GM21619 (cell line): ENCODE measurements at regions not wholly inside any gene's neighbourhood (a gene's known extent, or its start where the extent isn't known, plus 50 kb on each side); places are given as distances from the start of the nearest gene placed in this dataset.

ENCODE experiments used
- ATAC-seq: cut with Tn5 transposase; IDR thresholded peaks from one replicate; pipeline ENCODE4 v1.9.1; 2021; ENCODE audit not compliant: unreplicated experiment

DNA sequence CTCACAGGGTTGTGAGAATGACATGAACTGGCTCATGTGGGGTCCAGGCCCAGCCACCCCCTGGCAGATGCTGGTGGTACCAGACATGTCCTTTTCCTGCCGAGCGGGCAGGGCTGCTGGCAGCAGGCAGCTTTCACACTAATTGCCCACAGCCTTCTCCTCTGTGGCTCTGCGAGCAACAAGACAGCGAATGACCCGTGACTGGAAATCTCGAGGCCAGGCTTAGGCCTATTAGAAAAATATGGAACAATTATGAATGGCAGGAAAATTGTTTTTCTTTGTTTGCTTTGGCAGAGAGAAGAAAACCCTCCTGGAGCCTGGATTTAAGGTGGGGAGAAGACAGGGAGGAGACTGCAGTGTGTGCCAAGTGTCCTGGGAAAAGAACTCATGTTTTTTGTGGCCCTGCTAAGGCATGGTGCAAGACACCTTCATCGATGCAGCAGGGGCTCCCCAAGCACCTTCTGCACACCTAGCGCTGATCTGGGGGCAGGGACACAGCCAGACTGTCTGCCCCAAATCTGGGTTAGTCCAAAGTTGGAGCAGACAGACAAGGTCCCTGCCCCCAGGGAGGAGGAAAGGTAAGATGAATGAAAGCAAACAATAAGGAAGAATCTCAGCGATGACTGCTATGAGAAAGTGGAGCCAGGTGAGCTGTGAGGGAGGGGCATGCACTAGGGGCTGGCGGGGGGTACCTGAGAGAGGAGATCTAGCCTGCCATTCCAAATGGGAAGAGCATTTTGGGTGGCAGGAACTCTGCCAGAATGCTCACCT lies 193.8 kb upstream of the TLE3 start:
- ATAC-seq, result no peak

GRCh38 chr15:70290708-70291107 lies 193.0 kb upstream of the TLE3 start:
- ATAC-seq, result no peak

DNA sequence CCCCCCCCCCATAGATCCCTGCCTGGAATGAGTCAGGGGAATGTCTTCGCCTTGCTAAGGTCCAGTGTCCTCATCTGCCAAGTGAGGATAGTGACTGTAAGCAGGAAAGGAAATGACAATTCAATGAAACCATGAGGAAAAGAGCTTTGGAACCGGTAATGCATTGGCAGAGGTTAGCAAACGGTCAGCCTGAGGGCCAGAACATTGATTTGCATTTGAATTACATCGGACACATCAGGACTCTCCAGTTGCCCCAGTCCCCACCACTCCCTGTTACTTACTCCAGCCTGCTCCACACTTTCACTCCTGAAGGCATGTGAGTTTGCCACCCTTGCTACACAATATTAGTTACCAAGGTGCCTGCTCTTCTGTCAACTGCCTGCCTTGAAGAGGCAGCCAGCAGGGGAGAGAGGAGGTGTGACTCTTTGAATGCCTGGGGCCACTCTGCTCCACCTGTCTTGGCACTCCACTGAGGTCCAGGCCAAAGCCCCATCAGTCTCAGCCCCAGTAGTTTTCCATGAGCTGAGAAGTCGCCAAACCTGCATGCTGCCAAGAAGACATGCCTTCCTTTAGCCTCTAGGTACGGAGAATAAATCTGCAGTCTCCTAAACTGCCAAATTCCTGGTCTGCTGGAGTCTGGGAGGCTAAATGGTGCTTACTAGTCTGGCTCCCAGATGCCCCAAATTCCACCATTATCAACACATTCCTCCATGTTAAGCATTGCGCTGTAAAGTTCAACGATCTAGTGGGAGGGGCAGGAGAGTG lies 191.7 kb upstream of the TLE3 start:
- no peak for ATAC-seq

DNA sequence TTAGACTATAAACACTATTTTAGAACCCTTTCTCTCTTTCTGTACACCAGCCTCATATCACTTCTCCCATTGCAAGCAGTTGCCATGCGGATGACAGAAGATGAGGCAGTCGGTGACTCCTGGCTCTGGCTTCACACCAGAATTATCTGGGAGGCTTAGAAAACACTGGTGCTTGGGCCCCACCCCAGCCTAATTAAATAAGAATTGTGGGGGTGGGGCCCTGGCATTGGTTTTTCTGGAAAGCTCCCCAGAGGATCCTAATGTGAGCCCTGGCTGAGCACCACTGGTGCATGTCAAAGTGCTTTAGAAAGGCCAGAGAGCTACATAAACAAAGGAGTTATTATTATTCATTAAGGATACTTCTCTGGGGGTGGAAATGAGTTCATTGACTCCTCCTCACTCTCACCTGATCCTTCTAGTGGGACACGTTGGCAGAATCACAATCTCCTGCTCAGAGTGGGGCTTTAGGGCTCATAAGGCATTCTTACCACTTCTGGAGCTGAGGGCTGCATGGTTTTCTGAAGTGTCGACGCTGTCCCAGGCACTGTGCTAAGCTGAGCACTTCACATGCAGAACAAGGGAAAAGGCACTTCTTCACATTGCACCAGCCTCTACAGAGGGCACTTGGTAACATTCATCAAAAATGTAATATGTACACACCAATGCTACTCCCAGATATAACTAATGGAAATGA lies 188.5 kb upstream of the TLE3 start:
- no peak for ATAC-seq

DNA sequence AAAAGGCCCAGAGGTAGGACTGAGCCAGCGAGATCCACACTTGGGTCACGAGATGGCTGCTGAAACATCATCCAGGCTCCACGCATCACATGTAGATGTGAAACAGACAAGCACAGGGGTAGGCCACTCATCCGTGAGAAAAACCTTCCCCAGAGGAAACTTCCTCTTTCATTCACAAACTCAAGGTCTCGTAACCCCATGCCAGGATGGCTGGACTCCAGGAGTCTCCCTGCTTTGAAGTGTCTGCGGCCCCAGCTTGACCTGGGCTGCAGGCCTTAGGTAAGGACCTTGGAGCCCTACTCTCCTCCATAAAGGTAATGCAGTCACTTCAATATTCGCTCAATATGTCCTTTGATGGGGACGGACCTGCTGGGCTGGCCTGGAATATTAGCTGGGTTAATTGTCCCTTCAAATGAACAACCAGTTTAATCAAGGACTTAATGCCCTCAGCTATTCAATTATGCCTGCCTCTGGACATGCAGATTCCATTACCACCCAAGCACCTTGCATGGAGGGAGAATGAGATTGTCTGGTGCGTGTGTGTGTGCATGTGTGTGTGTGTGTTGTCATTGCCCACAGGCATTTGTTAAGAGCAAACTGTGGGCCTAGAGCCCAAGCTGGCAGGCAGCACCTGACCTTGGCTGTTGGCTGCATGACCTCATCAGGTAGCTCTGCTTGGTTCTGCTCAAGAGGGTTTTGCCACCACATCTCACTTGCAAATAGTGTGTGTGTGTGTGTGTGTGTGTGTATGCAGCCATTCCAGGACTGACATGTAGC lies 186.9 kb upstream of the TLE3 start:
- no peak for ATAC-seq

- ATAC-seq, result no peak
These were observed 185.8 kb upstream of the TLE3 start for GRCh38 chr15:70283511-70283910.

GRCh38 chr15:70281811-70282307 lies 184.1 kb upstream of the TLE3 start:
- ATAC-seq, result peak; percentile 70

DNA sequence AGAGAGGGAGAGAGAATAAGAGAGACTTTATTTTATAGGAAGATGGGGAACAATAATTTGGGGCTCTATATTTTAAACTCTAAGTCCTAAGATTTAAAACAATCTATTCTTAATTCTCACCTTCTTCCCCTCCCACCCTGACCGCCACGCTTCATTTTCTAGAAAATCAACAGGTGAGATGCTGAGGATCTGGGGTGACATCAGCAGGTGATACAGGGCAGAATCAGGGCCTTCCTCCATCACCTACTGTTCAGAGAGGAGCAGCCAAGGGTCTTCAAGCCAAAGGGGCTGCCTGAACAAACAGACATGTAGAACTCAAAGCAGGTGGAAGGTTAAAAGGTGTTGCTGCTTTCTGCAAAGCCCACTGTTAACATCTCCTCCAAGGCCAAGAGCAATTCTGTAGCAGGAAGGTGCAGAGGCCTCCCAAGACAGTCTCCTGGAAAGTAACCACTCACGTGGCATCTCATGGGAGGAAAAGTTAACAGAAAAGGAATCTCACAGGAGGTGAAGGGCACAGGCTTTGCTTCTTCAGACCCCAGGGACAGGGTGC lies 183.6 kb upstream of the TLE3 start:
- ATAC-seq, result no peak

- ATAC-seq, result no peak
These were observed 183.1 kb upstream of the TLE3 start for GRCh38 chr15:70280781-70281180.

DNA sequence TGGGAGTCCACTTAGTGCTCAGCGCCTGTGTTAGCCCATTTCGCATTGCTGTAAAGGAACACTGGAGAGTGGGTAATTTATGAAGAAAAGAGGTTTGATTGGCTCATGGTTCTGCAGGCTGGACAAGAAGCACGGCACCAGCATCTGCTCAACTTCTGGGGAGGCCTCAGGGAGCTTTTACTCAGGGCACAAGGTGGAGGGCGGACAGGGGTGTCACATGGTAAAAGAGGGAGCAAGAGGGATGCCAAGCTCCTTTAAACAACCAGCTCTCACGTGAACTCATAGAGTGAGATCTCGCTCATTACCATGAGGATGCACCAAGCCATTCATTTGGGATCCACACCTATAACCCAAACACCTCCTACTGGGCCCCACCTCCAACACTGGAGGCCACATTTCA lies 181.4 kb upstream of the TLE3 start:
- ATAC-seq, result no peak

DNA sequence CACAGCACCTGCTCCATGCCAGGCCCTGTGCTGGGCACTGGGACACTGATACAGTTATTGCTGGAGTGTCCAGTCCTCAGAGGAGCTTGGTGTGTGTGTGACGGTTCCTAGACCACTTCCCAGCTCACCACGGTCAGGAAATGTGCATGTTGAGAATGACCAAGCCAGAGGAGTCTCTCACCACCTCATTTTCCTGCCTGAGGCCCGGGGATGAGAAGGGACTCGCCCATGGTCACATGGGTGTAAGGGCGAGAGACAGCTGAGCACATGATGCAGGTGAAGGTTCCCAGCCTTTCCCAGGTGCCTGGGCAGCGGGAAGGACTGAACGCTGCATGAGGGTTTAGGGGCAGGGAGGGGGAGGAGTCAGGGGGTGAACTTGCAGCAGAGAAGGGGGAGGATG lies 180.9 kb upstream of the TLE3 start:
- ATAC-seq, result no peak

GRCh38 chr15:70277556-70277955 lies 179.8 kb upstream of the TLE3 start:
- ATAC-seq, result no peak

GRCh38 chr15:70276401-70276800 lies 178.7 kb upstream of the TLE3 start:
- no peak for ATAC-seq

DNA sequence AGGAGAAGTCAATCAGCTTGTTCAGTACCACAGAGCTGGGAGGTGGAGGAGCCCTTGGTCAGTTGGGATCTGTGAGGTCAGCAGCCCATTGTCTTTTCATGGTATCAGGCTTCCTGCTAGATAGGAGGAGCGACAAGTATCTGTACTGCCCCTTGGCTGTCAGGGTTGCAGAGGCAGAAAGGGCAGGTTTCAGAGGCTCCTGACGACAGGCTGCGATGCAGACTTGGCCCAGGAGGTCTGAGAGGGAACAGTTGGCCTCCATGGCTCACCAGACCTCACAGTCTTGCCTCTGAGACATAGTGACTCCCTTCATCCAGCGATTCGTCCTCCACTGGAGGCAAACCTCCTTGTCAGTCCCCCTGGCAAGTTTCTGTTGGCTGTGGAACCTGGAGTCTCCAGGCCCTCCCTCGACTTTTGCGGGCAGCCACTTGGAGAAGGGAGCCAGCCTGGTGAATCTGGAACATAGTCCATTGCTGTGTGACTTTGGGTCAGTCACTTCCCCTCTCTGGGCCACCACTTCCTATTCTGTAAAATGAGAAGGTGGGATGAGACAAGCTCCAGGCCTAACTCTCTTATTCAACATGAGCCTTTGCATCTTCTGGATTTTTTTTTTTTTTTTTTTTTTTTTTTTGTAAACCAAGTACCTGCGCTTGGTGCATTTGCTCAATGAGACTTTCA lies 177.9 kb upstream of the TLE3 start:
- no peak for ATAC-seq

- ATAC-seq, result no peak
These were observed 177.2 kb upstream of the TLE3 start for GRCh38 chr15:70274908-70275307.

- no peak for ATAC-seq
These were observed 176.7 kb upstream of the TLE3 start for GRCh38 chr15:70274255-70274880.

DNA sequence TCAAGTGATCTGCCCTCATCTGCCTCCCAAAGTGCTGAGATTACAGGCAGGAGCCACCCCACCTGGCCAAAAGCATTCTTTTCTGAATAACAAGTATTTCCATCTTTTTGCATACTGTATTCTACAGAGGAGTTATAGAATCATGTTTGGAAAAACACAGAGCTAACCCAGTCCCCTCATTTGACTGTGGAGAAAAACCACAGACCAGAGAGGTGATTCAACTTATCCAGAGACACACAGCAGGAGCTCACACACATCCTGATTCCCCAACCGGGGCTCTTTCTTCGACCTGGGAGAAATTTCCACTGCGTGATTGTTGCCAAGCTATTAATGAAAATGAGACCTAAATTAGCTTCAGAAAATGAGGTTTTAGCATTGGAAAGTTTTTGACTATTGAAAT lies 176.1 kb upstream of the TLE3 start:
- ATAC-seq, result no peak

DNA sequence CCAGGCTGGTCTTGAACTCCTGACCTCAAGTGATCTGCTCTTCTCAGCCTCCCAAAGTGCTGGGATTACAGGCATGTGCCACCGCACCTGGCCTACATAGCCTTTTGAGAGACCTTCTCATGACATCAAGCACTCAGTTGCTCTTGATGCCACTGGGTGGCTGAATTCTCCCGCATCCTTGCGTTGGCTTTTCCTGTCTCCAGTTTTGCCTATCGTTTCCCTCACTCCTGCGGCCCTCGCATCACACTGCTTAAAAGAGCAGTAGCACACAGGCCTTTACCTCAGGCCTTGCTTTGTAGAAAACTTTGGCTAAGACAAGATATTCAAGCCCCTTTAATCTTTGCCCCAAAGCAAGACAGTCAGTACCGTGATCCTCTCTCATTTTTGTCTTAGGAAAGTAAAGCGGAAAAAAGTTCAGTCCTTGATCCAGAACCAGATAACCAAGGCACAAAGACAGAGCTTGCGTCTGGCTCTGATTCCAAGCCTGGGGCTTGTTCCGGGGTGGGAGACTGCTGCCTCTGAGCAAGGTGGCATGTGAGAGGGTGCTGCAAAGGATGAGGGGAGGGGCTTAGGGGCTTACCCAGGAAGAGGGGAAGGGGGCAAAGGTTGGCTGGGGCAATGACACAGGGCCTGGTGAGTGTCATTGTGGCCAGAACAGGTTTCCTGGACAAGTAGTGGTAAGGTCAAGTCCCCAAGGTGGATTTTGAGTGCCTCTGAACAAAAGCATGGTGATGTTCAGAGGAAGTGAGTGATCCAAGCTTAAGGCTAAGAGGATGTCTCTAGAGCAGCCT lies 175.0 kb upstream of the TLE3 start:
- ATAC-seq, result no peak
